T-cell (primary cell): ENCODE measurements at regions not wholly inside any gene's neighbourhood (a gene's known extent, or its start where the extent isn't known, plus 50 kb on each side); places are given as distances from the start of the nearest gene placed in this dataset.

ENCODE experiments used
- ATAC-seq, 4 experiments: fragments of 200-7000 bp in 3 of 4; fragments of 150-1000 bp in 1 of 4; cut with Tn5 transposase; replicated peaks in 1 of 4; 1 replicate in 3 of 4; 2 replicates in 1 of 4; pipeline ENCODE4 v1.10.0; 2021; ENCODE audit warnings: moderate library complexity in 3 of 4, mild to moderate bottlenecking in 2 of 4, moderate number of reproducible peaks in 1 of 4
- CTCF ChIA-PET, 2 donors: fragments of 300-600 bp; sonication (Branson Sonifier 250); formaldehyde crosslinking; loops; one replicate each; lab custom pipeline; 2022; ENCODE audit warnings: antibody characterized with exemption in 2 of 2; lab: Charles Lee
- POLR2A ChIA-PET, 2 donors: fragments of 300-600 bp; sonication (Branson Sonifier 250); formaldehyde crosslinking; loops; one replicate each; lab custom pipeline; 2022; ENCODE audit warnings: antibody characterized with exemption in 2 of 2; lab: Charles Lee
- DNase-seq, 35 experiments: peaks; one replicate each; pipeline versions ENCODE4 v3.0.0 to v3.0.0-alpha.2; 2013 to 2023
- H3K27ac ChIP-seq: one replicate; pipeline ENCODE4 v1.5.1; 2013; ENCODE audit warnings: low read length
- H3K27me3 ChIP-seq, 2 experiments: replicated peaks in 1 of 2; 1 replicate in 1 of 2; 2 replicates in 1 of 2; pipeline versions ENCODE4 v1.6.1 to v1.7.0; 2013; ENCODE audit warnings: low read length in 1 of 2, mixed read lengths in 1 of 2; ENCODE audit not compliant: control insufficient read depth in 2 of 2, insufficient read depth in 2 of 2; ENCODE audit errors: extremely low read depth in 1 of 2
- H3K36me3 ChIP-seq, 2 donors: 1 replicate in 1 of 2; 2 replicates in 1 of 2; pipeline versions ENCODE4 v1.6.1 to v1.7.0; 2013; ENCODE audit warnings: low read length in 1 of 2; ENCODE audit not compliant: control insufficient read depth in 2 of 2, insufficient read depth in 1 of 2; ENCODE audit errors: extremely low read depth in 1 of 2
- H3K4me1 ChIP-seq, 2 experiments: 1 replicate in 1 of 2; 2 replicates in 1 of 2; pipeline versions ENCODE4 v1.6.1 to v1.7.0; 2013; ENCODE audit warnings: low read length in 2 of 2, mixed read lengths in 1 of 2; ENCODE audit not compliant: insufficient read depth in 2 of 2, control insufficient read depth in 1 of 2; ENCODE audit errors: extremely low read depth in 1 of 2
- H3K4me3 ChIP-seq, 2 donors: 1 replicate in 1 of 2; 2 replicates in 1 of 2; pipeline versions ENCODE4 v1.5.1 to v1.7.0; 2013; ENCODE audit warnings: mild to moderate bottlenecking in 2 of 2, low read length in 1 of 2, moderate library complexity in 1 of 2; ENCODE audit not compliant: control insufficient read depth in 1 of 2; ENCODE audit errors: extremely low read depth in 1 of 2
- H3K9me3 ChIP-seq: 2 replicates; pipeline ENCODE4 v1.7.0; 2013
- H3K27ac Mint-ChIP-seq, 2 donors: one replicate each; pipeline ENCODE4 v1.8.0; 2020 to 2021; ENCODE audit warnings: mild to moderate bottlenecking in 2 of 2, mixed read lengths in 2 of 2
- H3K27me3 Mint-ChIP-seq, 2 donors: one replicate each; pipeline ENCODE4 v1.8.0; 2021 to 2022; ENCODE audit warnings: mixed read lengths in 2 of 2
- H3K36me3 Mint-ChIP-seq: one replicate; pipeline ENCODE4 v1.8.0; 2021; ENCODE audit warnings: mixed read lengths
- H3K4me1 Mint-ChIP-seq, 3 donors: one replicate each; pipeline ENCODE4 v1.8.0; 2020 to 2022; ENCODE audit warnings: mixed read lengths in 3 of 3, mild to moderate bottlenecking in 1 of 3
- H3K4me3 Mint-ChIP-seq, 3 donors: one replicate each; pipeline ENCODE4 v1.8.0; 2020 to 2022; ENCODE audit warnings: mild to moderate bottlenecking in 3 of 3, mixed read lengths in 3 of 3, moderate library complexity in 3 of 3
- H3K9me3 Mint-ChIP-seq, 3 donors: one replicate each; pipeline ENCODE4 v1.8.0; 2020 to 2022; ENCODE audit warnings: mixed read lengths in 3 of 3
- WGBS: methylation state at CpG from one replicate; pipeline ENCODE4 v1.1.5; 2013; ENCODE audit warnings: missing lambda C conversion rate; ENCODE audit not compliant: insufficient coverage; 5-methylcytosine and 5-hydroxymethylcytosine counted together

- H3K36me3 Mint-ChIP-seq, result no peaks in the 10 kb centered on the region
- H3K27me3 ChIP-seq, result peaks cover 0 to 2% of the 10 kb centered on the region in 2 experiments
- peak overlapping the region; percentile 1 to 30 for H3K27ac Mint-ChIP-seq
- no peak overlapping the region for H3K4me3 ChIP-seq
- H3K4me1 ChIP-seq, result peaks cover 3 to 15% of the 10 kb centered on the region in 2 experiments
- peaks cover 24 to 30% (median 26%) of the 10 kb centered on the region in 3 donors for H3K4me1 Mint-ChIP-seq
- ChIA-PET CTCF (interaction anchor here in 1 of 2 donors (0.5 kb wide), 1 partner anchor 551 kb away, joined by 3 read pairs; no protein-coding TSS in a partner anchor), POLR2A (interaction anchor here in 1 of 2 donors (0.5 kb wide), 1 partner anchor 152 kb away, joined by 4 read pairs; no protein-coding TSS in a partner anchor)
- no peaks in the 10 kb centered on the region for H3K36me3 ChIP-seq
- WGBS, result no CpG with 5 or more reads among the region's 3 CpGs
- ATAC-seq, result peak; percentile 37 to 83 (median 60)
- peaks cover 0 to 3% of the 10 kb centered on the region in 2 donors for H3K27me3 Mint-ChIP-seq
- peak in 1 of 35 experiments; percentile 18 for DNase-seq
- no peaks in the 10 kb centered on the region for H3K9me3 Mint-ChIP-seq
- H3K27ac ChIP-seq, result no peak overlapping the region
- H3K4me3 Mint-ChIP-seq, result peak overlapping the region in 1 of 3 donors; percentile 50
- no peaks in the 10 kb centered on the region for H3K9me3 ChIP-seq
These were observed 52.2 kb upstream of the C1QTNF7 start for GRCh38 chr4:15375667-15376066.

DNA sequence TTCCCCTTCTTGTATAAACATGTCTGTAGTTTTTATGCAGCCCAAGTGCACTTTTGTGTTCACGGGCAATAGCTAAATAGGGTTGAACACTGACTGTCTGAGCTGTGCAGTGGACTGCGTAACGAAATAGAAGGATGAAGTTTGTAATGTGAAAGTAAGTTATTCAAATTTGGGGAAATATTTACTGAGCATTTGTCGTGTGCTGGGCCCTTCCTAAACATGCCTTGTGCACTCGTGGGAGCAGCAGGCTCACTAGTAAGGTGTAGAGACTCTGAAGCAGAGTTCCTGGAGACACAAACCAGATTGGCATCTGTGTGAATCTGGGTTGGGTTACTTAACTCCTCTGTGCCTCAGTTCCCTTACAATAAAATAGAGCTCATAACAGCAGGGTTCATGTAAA lies 51.7 kb upstream of the C1QTNF7 start:
- Mint-ChIP-seq H3K27ac (peak overlapping the region; percentile 1 to 30), H3K9me3 (no peaks in the 10 kb centered on the region), H3K4me1 (peaks cover 24 to 30% (median 26%) of the 10 kb centered on the region in 3 donors), H3K27me3 (peaks cover 0 to 3% of the 10 kb centered on the region in 2 donors), H3K4me3 (peak overlapping the region in 1 of 3 donors; percentile 50), H3K36me3 (no peaks in the 10 kb centered on the region)
- CTCF ChIA-PET, result no interaction called here
- H3K9me3 ChIP-seq, result no peaks in the 10 kb centered on the region
- no peak overlapping the region for H3K4me3 ChIP-seq
- ATAC-seq (peak in 1 of 4 experiments; percentile 16), DNase-seq (no peak)
- no peak overlapping the region for H3K27ac ChIP-seq
- POLR2A ChIA-PET, result interaction anchor here in 1 of 2 donors (0.5 kb wide), 1 partner anchor 152 kb away, joined by 4 read pairs; no protein-coding TSS in a partner anchor
- 77% methylated on average over 5 of the region's 5 CpGs for WGBS
- no peaks in the 10 kb centered on the region for H3K36me3 ChIP-seq
- no peaks in the 10 kb centered on the region for H3K27me3 ChIP-seq
- peaks cover 3 to 15% of the 10 kb centered on the region in 2 experiments for H3K4me1 ChIP-seq

DNA sequence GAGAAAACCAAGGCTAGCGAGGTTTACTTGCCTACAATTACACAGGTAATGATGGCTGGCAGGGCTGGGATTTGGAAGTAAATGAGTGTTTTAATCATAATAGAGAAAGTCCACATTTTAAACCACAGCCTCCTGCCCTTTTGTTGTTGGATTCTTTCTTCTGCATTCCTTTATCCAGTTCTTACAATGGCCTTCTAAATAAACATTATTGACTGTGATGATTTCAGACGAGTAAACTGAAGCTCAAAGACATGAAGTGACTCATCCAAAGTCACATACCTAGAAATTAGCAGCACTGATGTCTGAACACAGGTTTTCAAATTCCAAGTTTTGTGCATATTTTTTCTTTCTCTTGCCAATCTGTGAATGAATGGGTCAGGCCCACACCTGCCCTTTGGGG lies 51.2 kb upstream of the C1QTNF7 start:
- Histone ChIP-seq H3K4me1 (peaks cover 3 to 15% of the 10 kb centered on the region in 2 experiments), H3K9me3 (no peaks in the 10 kb centered on the region), H3K36me3 (no peaks in the 10 kb centered on the region), H3K4me3 (no peak overlapping the region), H3K27ac (no peak overlapping the region), H3K27me3 (no peaks in the 10 kb centered on the region)
- WGBS, result no CpG with 5 or more reads among the region's 2 CpGs
- CTCF ChIA-PET, result no interaction called here
- peaks cover 0 to 3% of the 10 kb centered on the region in 2 donors for H3K27me3 Mint-ChIP-seq
- no peak for ATAC-seq
- no peaks in the 10 kb centered on the region for H3K9me3 Mint-ChIP-seq
- H3K36me3 Mint-ChIP-seq, result no peaks in the 10 kb centered on the region
- peaks cover 24 to 30% (median 26%) of the 10 kb centered on the region in 3 donors for H3K4me1 Mint-ChIP-seq
- H3K4me3 Mint-ChIP-seq, result peak overlapping the region in 1 of 3 donors; percentile 50
- DNase-seq, result no peak
- POLR2A ChIA-PET, result interaction anchor here in 1 of 2 donors (0.6 kb wide), 1 partner anchor 118 kb away, joined by 4 read pairs; no protein-coding TSS in a partner anchor
- peak overlapping the region in 1 of 2 donors; percentile 30 for H3K27ac Mint-ChIP-seq
